H9 (cell line): ENCODE measurements at regions not wholly inside any gene's neighbourhood (a gene's known extent, or its start where the extent isn't known, plus 50 kb on each side); places are given as distances from the start of the nearest gene placed in this dataset.

ENCODE experiments used
- DNase-seq: peaks from one replicate; pipeline ENCODE4 v3.0.0-alpha.2; 2017
- H2AFZ ChIP-seq: one replicate; pipeline ENCODE4 v1.6.1; 2013; ENCODE audit warnings: mild to moderate bottlenecking, low read length, control low read depth, moderate library complexity
- H2AK5ac ChIP-seq: 2 replicates; pipeline ENCODE4 v1.6.1; 2013; ENCODE audit warnings: low read length, control low read depth, mixed read lengths; ENCODE audit not compliant: insufficient read length
- H2BK120ac ChIP-seq: one replicate; pipeline ENCODE4 v1.6.1; 2013; ENCODE audit warnings: low read depth, mild to moderate bottlenecking, low read length, control low read depth, inconsistent platforms; ENCODE audit not compliant: poor library complexity, severe bottlenecking
- H2BK12ac ChIP-seq: 2 replicates; pipeline ENCODE4 v1.6.1; 2013; ENCODE audit warnings: low read length, control low read depth, mixed read lengths, low read depth; ENCODE audit not compliant: insufficient read length
- H2BK15ac ChIP-seq: 2 replicates; pipeline ENCODE4 v1.6.1; 2013; ENCODE audit warnings: low read depth, low read length, control low read depth
- H2BK20ac ChIP-seq: one replicate; pipeline ENCODE4 v1.6.1; 2013; ENCODE audit warnings: low read depth, mild to moderate bottlenecking, low read length, control low read depth, inconsistent platforms; ENCODE audit not compliant: poor library complexity, severe bottlenecking
- H2BK5ac ChIP-seq: 2 replicates; pipeline ENCODE4 v1.6.1; 2013; ENCODE audit warnings: low read length, control low read depth, mixed read lengths; ENCODE audit not compliant: insufficient read length
- H3K14ac ChIP-seq: 2 replicates; pipeline ENCODE4 v1.6.1; 2013; ENCODE audit warnings: low read length, control low read depth; ENCODE audit not compliant: insufficient read depth
- H3K18ac ChIP-seq: 2 replicates; pipeline ENCODE4 v1.6.1; 2013; ENCODE audit warnings: low read depth, mild to moderate bottlenecking, mixed read lengths, low read length, control low read depth; ENCODE audit not compliant: insufficient read length
- H3K23ac ChIP-seq: 2 replicates; pipeline ENCODE4 v1.6.1; 2013; ENCODE audit warnings: low read length, control low read depth, mixed read lengths, low read depth; ENCODE audit not compliant: insufficient read length
- H3K23me2 ChIP-seq: 2 replicates; pipeline ENCODE4 v1.6.1; 2013; ENCODE audit warnings: low read depth, mild to moderate bottlenecking, mixed read lengths, low read length, control low read depth; ENCODE audit not compliant: insufficient read length, poor library complexity, severe bottlenecking
- H3K27ac ChIP-seq: 2 replicates; pipeline ENCODE4 v1.5.1; 2013; ENCODE audit warnings: low read length, control low read depth, mixed read lengths, low read depth; ENCODE audit not compliant: insufficient read length
- H3K27me3 ChIP-seq: 2 replicates; pipeline ENCODE4 v1.6.1; 2013; ENCODE audit warnings: low read length, control low read depth, inconsistent platforms; ENCODE audit not compliant: insufficient read depth
- H3K4ac ChIP-seq: 2 replicates; pipeline ENCODE4 v1.6.1; 2013; ENCODE audit warnings: low read depth, mild to moderate bottlenecking, control low read depth, inconsistent platforms, low read length, moderate library complexity
- H3K4me1 ChIP-seq: 2 replicates; pipeline ENCODE4 v1.6.1; 2013; ENCODE audit warnings: low read length, control low read depth, inconsistent platforms; ENCODE audit not compliant: insufficient read depth
- H3K4me2 ChIP-seq: 2 replicates; pipeline ENCODE4 v1.6.1; 2013; ENCODE audit warnings: low read length, control low read depth, mixed read lengths; ENCODE audit not compliant: insufficient read length, insufficient read depth
- H3K56ac ChIP-seq: 2 replicates; pipeline ENCODE4 v1.6.1; 2013; ENCODE audit warnings: low read depth, mild to moderate bottlenecking, mixed read lengths, low read length, control low read depth; ENCODE audit not compliant: insufficient read length
- H3K79me1 ChIP-seq: 2 replicates; pipeline ENCODE4 v1.6.1; 2013; ENCODE audit warnings: low read depth, mild to moderate bottlenecking, moderate library complexity, low read length, control low read depth, inconsistent platforms; ENCODE audit not compliant: insufficient read depth, poor library complexity, severe bottlenecking
- H3K79me2 ChIP-seq: 2 replicates; pipeline ENCODE4 v1.6.1; 2013; ENCODE audit warnings: low read length, control low read depth, inconsistent platforms; ENCODE audit not compliant: insufficient read depth
- H3K9ac ChIP-seq: 2 replicates; pipeline ENCODE4 v1.6.1; 2013; ENCODE audit warnings: low read length, control low read depth, mixed read lengths; ENCODE audit not compliant: insufficient read length; ENCODE audit errors: extremely low read depth
- H3K9me3 ChIP-seq: one replicate; pipeline ENCODE4 v1.6.1; 2013; ENCODE audit warnings: low read depth, low read length, inconsistent platforms; ENCODE audit not compliant: control insufficient read depth
- H3T11ph ChIP-seq: one replicate; pipeline ENCODE4 v1.6.1; 2013; ENCODE audit warnings: mild to moderate bottlenecking, low read length, control low read depth, inconsistent platforms
- H4K20me1 ChIP-seq: one replicate; pipeline ENCODE4 v1.6.1; 2013; ENCODE audit not compliant: control insufficient read depth, insufficient read length, insufficient read depth
- H4K5ac ChIP-seq: 2 replicates; pipeline ENCODE4 v1.6.1; 2013; ENCODE audit warnings: low read depth, mild to moderate bottlenecking, mixed read lengths, low read length, control low read depth; ENCODE audit not compliant: insufficient read length
- H4K8ac ChIP-seq: replicated peaks from 2 replicates; pipeline ENCODE4 v1.6.1; 2013; ENCODE audit warnings: low read length, control low read depth, mixed read lengths, low read depth; ENCODE audit not compliant: insufficient read length
- H4K91ac ChIP-seq: 2 replicates; pipeline ENCODE4 v1.6.1; 2013; ENCODE audit warnings: low read depth, mild to moderate bottlenecking, moderate library complexity, mixed read lengths, low read length, control low read depth; ENCODE audit not compliant: insufficient read length
- H3K27ac Mint-ChIP-seq, 3 experiments: 2 replicates in 2 of 3; 3 replicates in 1 of 3; pipeline ENCODE4 v1.8.0; 2020 to 2021; ENCODE audit warnings: mixed read lengths in 3 of 3, mild to moderate bottlenecking in 1 of 3, moderate library complexity in 1 of 3
- H3K27me3 Mint-ChIP-seq: 2 replicates; pipeline ENCODE4 v1.8.0; 2021; ENCODE audit warnings: low read depth, mild to moderate bottlenecking, moderate library complexity, mixed read lengths
- H3K36me3 Mint-ChIP-seq, 3 experiments: 2 replicates in 2 of 3; 3 replicates in 1 of 3; pipeline ENCODE4 v1.8.0; 2020 to 2021; ENCODE audit warnings: low read depth in 3 of 3, mixed read lengths in 3 of 3; ENCODE audit not compliant: insufficient read depth in 1 of 3
- H3K4me1 Mint-ChIP-seq, 2 experiments: 2 replicates each; pipeline ENCODE4 v1.8.0; 2020; ENCODE audit warnings: mixed read lengths in 2 of 2
- H3K4me3 Mint-ChIP-seq, 2 experiments: 2 replicates in 1 of 2; 3 replicates in 1 of 2; pipeline ENCODE4 v1.8.0; 2020 to 2021; ENCODE audit warnings: mild to moderate bottlenecking in 2 of 2, mixed read lengths in 2 of 2, moderate library complexity in 1 of 2
- H3K9me3 Mint-ChIP-seq, 2 experiments: 2 replicates in 1 of 2; 3 replicates in 1 of 2; pipeline ENCODE4 v1.8.0; 2020; ENCODE audit warnings: mild to moderate bottlenecking in 2 of 2, mixed read lengths in 2 of 2, moderate library complexity in 1 of 2
- CTCF ChIP-seq: fragments of 200-600 bp; sonication (generic); conservative IDR thresholded peaks from 3 replicates; pipeline ENCODE4 v1.8.0; 2021; ENCODE audit warnings: antibody characterized with exemption, mild to moderate bottlenecking
- WGBS: extraction: QIAGEN DNeasy Blood & Tissue Kit; methylation state at CpG from one replicate; pipeline ENCODE4 v1.1.7; 2013; ENCODE audit warnings: missing lambda C conversion rate, low lambda C conversion rate, mixed read lengths; ENCODE audit not compliant: insufficient read length; ENCODE audit errors: extremely low coverage; 5-methylcytosine and 5-hydroxymethylcytosine counted together

DNA sequence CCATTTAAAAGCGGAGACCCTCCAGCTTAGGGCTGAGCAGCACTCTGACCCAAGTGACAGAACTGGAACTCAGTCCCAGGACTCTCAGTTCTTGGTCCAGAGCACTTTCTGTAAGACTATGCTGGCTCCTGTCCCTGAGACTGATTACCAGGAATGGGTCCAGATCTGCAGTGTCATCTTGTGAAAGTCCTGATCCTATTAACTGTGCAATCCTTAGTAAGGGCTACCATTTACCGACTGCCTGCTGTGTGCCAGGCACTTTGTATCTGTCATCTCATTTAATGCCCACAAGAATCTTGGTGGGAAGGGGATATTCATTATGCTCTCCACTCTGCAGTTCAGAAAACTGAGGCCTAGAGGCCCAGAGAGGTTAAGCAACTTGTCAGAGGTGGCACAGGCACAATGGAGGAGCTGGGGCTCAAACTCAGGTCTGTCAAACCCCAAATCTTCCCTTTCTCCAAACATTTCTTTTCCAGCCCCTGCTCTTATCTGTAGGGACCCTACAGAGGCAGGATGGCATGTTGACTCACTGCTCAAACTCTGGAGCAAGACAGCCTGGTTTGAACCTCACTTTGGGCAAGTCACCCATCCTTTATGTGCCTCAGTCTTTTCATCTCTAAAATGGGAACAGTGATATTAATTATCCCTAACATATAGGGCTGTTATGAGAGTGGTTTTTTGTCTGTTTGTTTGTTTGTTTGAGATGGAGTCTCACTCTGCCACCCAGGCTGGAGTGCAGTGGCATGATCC is 57.6 kb upstream of the IFNLR1 start:
- WGBS: no CpG with 5 or more reads among the region's 2 CpGs
- no peak for TF ChIP-seq CTCF
- H3K9ac ChIP-seq: no peak overlapping the region
- no peaks in the 10 kb centered on the region for H3K36me3 Mint-ChIP-seq
- H2BK120ac ChIP-seq: no peak overlapping the region
- H2AFZ ChIP-seq: no peak overlapping the region
- H2BK20ac ChIP-seq: no peak overlapping the region
- H3K23me2 ChIP-seq: no peaks in the 10 kb centered on the region
- H3K9me3 Mint-ChIP-seq: no peaks in the 10 kb centered on the region
- H3K9me3 ChIP-seq: no peaks in the 10 kb centered on the region
- no peaks in the 10 kb centered on the region for H3K79me1 ChIP-seq
- no peak overlapping the region for H3K4me3 Mint-ChIP-seq
- no peak overlapping the region for H3T11ph ChIP-seq
- no peak overlapping the region for H3K14ac ChIP-seq
- H3K79me2 ChIP-seq: no peaks in the 10 kb centered on the region
- H2BK5ac ChIP-seq: no peak overlapping the region
- H4K20me1 ChIP-seq: no peaks in the 10 kb centered on the region
- no peak overlapping the region for H2BK15ac ChIP-seq
- no peak overlapping the region for H3K4ac ChIP-seq
- no peak overlapping the region for H4K91ac ChIP-seq
- no peak overlapping the region for H3K18ac ChIP-seq
- no peaks in the 10 kb centered on the region for H3K27me3 Mint-ChIP-seq
- H3K27ac ChIP-seq: no peak overlapping the region
- no peak overlapping the region for H3K23ac ChIP-seq
- H4K8ac ChIP-seq: no peak overlapping the region
- no peak overlapping the region for H4K5ac ChIP-seq
- no peak overlapping the region for H3K27ac Mint-ChIP-seq
- no peak overlapping the region for H3K4me2 ChIP-seq
- no peaks in the 10 kb centered on the region for H3K4me1 Mint-ChIP-seq
- no peak overlapping the region for H3K56ac ChIP-seq
- no peaks in the 10 kb centered on the region for H3K27me3 ChIP-seq
- H3K4me1 ChIP-seq: no peaks in the 10 kb centered on the region
- DNase-seq: no peak
- no peak overlapping the region for H2BK12ac ChIP-seq
- H2AK5ac ChIP-seq: no peak overlapping the region
